ENCODE measurements at regions not wholly inside any gene's neighbourhood (a gene's known extent, or its start where the extent isn't known, plus 50 kb on each side); places are given as distances from the start of the nearest gene placed in this dataset.

DNA sequence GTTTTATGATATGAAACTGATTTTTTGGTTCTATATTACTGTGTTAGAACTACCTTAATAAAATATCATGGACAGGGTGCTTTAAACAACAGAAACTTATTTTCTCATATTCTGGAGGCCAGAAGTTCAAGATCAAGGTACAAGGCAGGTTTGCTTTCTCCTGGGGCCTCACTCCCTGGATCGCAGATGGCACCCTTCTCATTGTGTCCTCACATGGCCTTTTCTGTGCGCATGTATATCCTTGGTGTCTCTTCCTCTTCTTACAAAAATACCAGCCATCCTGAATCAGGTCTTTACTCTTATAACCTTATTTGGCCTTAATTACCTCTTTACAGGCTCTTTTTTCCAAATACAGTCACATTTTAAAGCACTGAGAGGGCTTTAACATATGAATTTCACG is 906.1 kb downstream of the CDH11 start:
- TF ChIP-seq, protein P1, sequence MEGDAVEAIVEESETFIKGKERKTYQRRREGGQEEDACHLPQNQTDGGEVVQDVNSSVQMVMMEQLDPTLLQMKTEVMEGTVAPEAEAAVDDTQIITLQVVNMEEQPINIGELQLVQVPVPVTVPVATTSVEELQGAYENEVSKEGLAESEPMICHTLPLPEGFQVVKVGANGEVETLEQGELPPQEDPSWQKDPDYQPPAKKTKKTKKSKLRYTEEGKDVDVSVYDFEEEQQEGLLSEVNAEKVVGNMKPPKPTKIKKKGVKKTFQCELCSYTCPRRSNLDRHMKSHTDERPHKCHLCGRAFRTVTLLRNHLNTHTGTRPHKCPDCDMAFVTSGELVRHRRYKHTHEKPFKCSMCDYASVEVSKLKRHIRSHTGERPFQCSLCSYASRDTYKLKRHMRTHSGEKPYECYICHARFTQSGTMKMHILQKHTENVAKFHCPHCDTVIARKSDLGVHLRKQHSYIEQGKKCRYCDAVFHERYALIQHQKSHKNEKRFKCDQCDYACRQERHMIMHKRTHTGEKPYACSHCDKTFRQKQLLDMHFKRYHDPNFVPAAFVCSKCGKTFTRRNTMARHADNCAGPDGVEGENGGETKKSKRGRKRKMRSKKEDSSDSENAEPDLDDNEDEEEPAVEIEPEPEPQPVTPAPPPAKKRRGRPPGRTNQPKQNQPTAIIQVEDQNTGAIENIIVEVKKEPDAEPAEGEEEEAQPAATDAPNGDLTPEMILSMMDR (IDR thresholded peaks at IDR 0.05): no peak
- TF ChIP-seq POLR2AphosphoS5 (IDR thresholded peaks at IDR 0.05; ENCODE audit: low read depth, low read length) (no peak), SIN3A (IDR thresholded peaks at IDR 0.05; ENCODE audit: borderline replicate concordance, insufficient read depth, low read depth, low read length) (no peak)
